WTC11 (cell line): ENCODE measurements at regions not wholly inside any gene's neighbourhood (a gene's known extent, or its start where the extent isn't known, plus 50 kb on each side); places are given as distances from the start of the nearest gene placed in this dataset.

Experiments
- ATAC-seq: fragments of 200-7000 bp; cut with Tn5 transposase; 2 replicates; pipeline ENCODE4 v1.10.0; 2021; ENCODE audit warnings: mild to moderate bottlenecking, moderate library complexity
- CTCF ChIA-PET: fragments of 300-600 bp; sonication (Branson Sonifier 250); formaldehyde crosslinking; loops from one replicate; lab custom pipeline; 2021; ENCODE audit warnings: antibody characterized with exemption; lab: Charles Lee
- POLR2A ChIA-PET: fragments of 350-600 bp; sonication (Branson Sonifier 250); formaldehyde crosslinking; loops from one replicate; lab custom pipeline; 2021; ENCODE audit warnings: antibody characterized with exemption; lab: Charles Lee
- DNase-seq: peaks from one replicate; pipeline ENCODE4 v3.0.0; 2021; ENCODE audit warnings: low spot score
- H3K27ac Mint-ChIP-seq: 2 replicates; pipeline ENCODE4 v1.8.0; 2021; ENCODE audit warnings: mixed read lengths
- H3K27me3 Mint-ChIP-seq: 2 replicates; pipeline ENCODE4 v1.8.0; 2021; ENCODE audit warnings: low read depth, mild to moderate bottlenecking, moderate library complexity, mixed read lengths
- H3K36me3 Mint-ChIP-seq: 2 replicates; pipeline ENCODE4 v1.8.0; 2021; ENCODE audit warnings: mixed read lengths
- H3K4me1 Mint-ChIP-seq: 2 replicates; pipeline ENCODE4 v1.8.0; 2022; ENCODE audit warnings: mixed read lengths
- H3K4me3 Mint-ChIP-seq: 2 replicates; pipeline ENCODE4 v1.8.0; 2021; ENCODE audit warnings: mild to moderate bottlenecking, moderate library complexity, mixed read lengths
- H3K9me3 Mint-ChIP-seq: 2 replicates; pipeline ENCODE4 v1.8.0; 2021; ENCODE audit warnings: mixed read lengths
- FOXP1 ChIP-seq: sonication (generic); formaldehyde crosslinking; IDR thresholded peaks from 2 replicates; pipeline ENCODE4 v1.8.0; 2022; ENCODE audit warnings: missing genetic modification reagents, mild to moderate bottlenecking, moderate library complexity, borderline replicate concordance
- HMGA2 ChIP-seq: fragments of 250-450 bp; sonication (Bioruptor Pico); IDR thresholded peaks from 2 replicates; pipeline ENCODE4 v1.4.0; 2021; ENCODE audit warnings: mild to moderate bottlenecking, moderate library complexity
- MYBL2 ChIP-seq: sonication (generic); formaldehyde crosslinking; IDR thresholded peaks from 2 replicates; pipeline ENCODE4 v1.8.1; 2023; ENCODE audit warnings: mild to moderate bottlenecking, moderate library complexity, missing genetic modification reagents
- NFE2L1 ChIP-seq: sonication (generic); formaldehyde crosslinking; IDR thresholded peaks from 2 replicates; pipeline ENCODE4 v1.8.1; 2023; ENCODE audit warnings: missing genetic modification reagents
- NR1H2 ChIP-seq: sonication (generic); formaldehyde crosslinking; IDR thresholded peaks from 2 replicates; pipeline ENCODE4 v1.9.0; 2021; ENCODE audit warnings: mild to moderate bottlenecking, moderate library complexity, missing genetic modification reagents
- NR3C1 ChIP-seq: sonication (generic); formaldehyde crosslinking; conservative IDR thresholded peaks from 2 replicates; pipeline ENCODE4 v1.8.1; 2023; ENCODE audit warnings: low read depth, mild to moderate bottlenecking, missing genetic modification reagents
- OVOL2 ChIP-seq: fragments of 250-450 bp; sonication (Bioruptor Pico); IDR thresholded peaks from 2 replicates; pipeline ENCODE4 v1.9.0; 2021; ENCODE audit warnings: mild to moderate bottlenecking, borderline replicate concordance
- SOX15 ChIP-seq: fragments of 250-450 bp; sonication (Bioruptor Pico); IDR thresholded peaks from 2 replicates; pipeline ENCODE4 v1.9.0; 2021; ENCODE audit warnings: mild to moderate bottlenecking
- TEAD4 ChIP-seq: sonication (generic); formaldehyde crosslinking; IDR thresholded peaks from 2 replicates; pipeline ENCODE4 v1.8.0; 2022; ENCODE audit warnings: mild to moderate bottlenecking, missing genetic modification reagents
- TP53 ChIP-seq: sonication (generic); formaldehyde crosslinking; IDR thresholded peaks from 2 replicates; pipeline ENCODE4 v1.8.1; 2023; ENCODE audit warnings: mild to moderate bottlenecking, missing genetic modification reagents
- ZNF396 ChIP-seq: fragments of 250-450 bp; sonication (Bioruptor Pico); IDR thresholded peaks from 2 replicates; pipeline ENCODE4 v1.8.0; 2021; ENCODE audit warnings: mild to moderate bottlenecking, moderate library complexity, borderline replicate concordance
- ZNF423 ChIP-seq: fragments of 250-450 bp; sonication (Bioruptor Pico); IDR thresholded peaks from 2 replicates; pipeline ENCODE4 v2.1.2; 2022; ENCODE audit warnings: mild to moderate bottlenecking, moderate library complexity
- TF ChIP-seq, protein P1 (sequence below): sonication (generic); formaldehyde crosslinking; IDR thresholded peaks from 2 replicates; pipeline ENCODE4 v1.8.1; 2022; ENCODE audit warnings: low read depth, mild to moderate bottlenecking, moderate library complexity, missing genetic modification reagents, borderline replicate concordance
- TF ChIP-seq, protein P2 (sequence below): fragments of 250-450 bp; sonication (Bioruptor Pico); IDR thresholded peaks from 2 replicates; pipeline ENCODE4 v1.9.0; 2021; ENCODE audit warnings: mild to moderate bottlenecking
- TF ChIP-seq, protein P3 (sequence below): fragments of 250-450 bp; sonication (Bioruptor Pico); IDR thresholded peaks from 2 replicates; pipeline ENCODE4 v1.9.0; 2021; ENCODE audit warnings: moderate library complexity, mild to moderate bottlenecking, inconsistent platforms, borderline replicate concordance
- TF ChIP-seq, protein P4 (sequence below): sonication (generic); formaldehyde crosslinking; IDR thresholded peaks from 2 replicates; pipeline ENCODE4 v1.8.1; 2023; ENCODE audit warnings: mild to moderate bottlenecking, missing genetic modification reagents, moderate library complexity
- TF ChIP-seq, protein P5 (sequence below): sonication (generic); formaldehyde crosslinking; IDR thresholded peaks from 2 replicates; pipeline ENCODE4 v1.8.1; 2023; ENCODE audit warnings: mild to moderate bottlenecking, moderate library complexity, missing genetic modification reagents
- TF ChIP-seq, protein P6 (sequence below): sonication (generic); formaldehyde crosslinking; IDR thresholded peaks from 2 replicates; pipeline ENCODE4 v1.8.1; 2022; ENCODE audit warnings: mild to moderate bottlenecking, missing genetic modification reagents, moderate library complexity, borderline replicate concordance
- TF ChIP-seq, protein P7 (sequence below): fragments of 250-450 bp; sonication (Bioruptor Pico); conservative IDR thresholded peaks from 2 replicates; pipeline ENCODE4 v1.9.0; 2021; ENCODE audit warnings: mild to moderate bottlenecking
- TF ChIP-seq, protein P8 (sequence below): sonication (generic); formaldehyde crosslinking; IDR thresholded peaks from 2 replicates; pipeline ENCODE4 v1.8.1; 2023; ENCODE audit warnings: mild to moderate bottlenecking, missing genetic modification reagents, borderline replicate concordance
- TF ChIP-seq, protein P9 (sequence below): sonication (generic); formaldehyde crosslinking; IDR thresholded peaks from 2 replicates; pipeline ENCODE4 v1.8.0; 2022; ENCODE audit warnings: mild to moderate bottlenecking, missing genetic modification reagents
- TF ChIP-seq, protein P10 (sequence below): sonication (generic); formaldehyde crosslinking; IDR thresholded peaks from 2 replicates; pipeline ENCODE4 v1.8.0; 2023; ENCODE audit warnings: missing genetic modification reagents

DNA sequence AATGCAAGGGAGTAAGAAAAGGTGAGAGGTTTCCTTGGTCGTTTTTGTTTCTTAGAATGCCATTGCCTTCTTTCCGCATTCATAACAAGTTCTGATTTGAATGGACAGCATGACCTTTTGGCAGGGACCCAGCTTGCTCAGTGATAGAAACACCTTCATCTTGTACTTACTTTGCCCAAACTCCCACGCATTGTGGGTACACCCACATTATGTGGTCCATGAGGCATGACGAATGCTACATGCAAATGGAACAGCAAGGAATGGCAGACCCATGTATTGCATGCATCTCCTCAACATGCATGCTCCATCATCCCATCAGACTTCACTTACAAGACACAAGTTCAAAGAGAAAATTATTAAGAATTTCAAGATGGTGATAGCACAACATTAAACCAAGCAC, 102.8 kb downstream of the CDC7 start (continued):
- TF ChIP-seq, protein P1, sequence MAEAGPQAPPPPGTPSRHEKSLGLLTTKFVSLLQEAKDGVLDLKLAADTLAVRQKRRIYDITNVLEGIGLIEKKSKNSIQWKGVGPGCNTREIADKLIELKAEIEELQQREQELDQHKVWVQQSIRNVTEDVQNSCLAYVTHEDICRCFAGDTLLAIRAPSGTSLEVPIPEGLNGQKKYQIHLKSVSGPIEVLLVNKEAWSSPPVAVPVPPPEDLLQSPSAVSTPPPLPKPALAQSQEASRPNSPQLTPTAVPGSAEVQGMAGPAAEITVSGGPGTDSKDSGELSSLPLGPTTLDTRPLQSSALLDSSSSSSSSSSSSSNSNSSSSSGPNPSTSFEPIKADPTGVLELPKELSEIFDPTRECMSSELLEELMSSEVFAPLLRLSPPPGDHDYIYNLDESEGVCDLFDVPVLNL (CRISPR knock-in tag): no peak
- TF ChIP-seq HMGA2 (CRISPR knock-in tag) (no peak), TP53 (CRISPR knock-in tag) (no peak), NFE2L1 (CRISPR knock-in tag) (no peak), ZNF396 (no peak), FOXP1 (CRISPR knock-in tag) (no peak), OVOL2 (no peak), NR3C1 (CRISPR knock-in tag) (no peak)
- TF ChIP-seq, protein P2, sequence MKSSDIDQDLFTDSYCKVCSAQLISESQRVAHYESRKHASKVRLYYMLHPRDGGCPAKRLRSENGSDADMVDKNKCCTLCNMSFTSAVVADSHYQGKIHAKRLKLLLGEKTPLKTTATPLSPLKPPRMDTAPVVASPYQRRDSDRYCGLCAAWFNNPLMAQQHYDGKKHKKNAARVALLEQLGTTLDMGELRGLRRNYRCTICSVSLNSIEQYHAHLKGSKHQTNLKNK (CRISPR knock-in tag): no peak

DNA sequence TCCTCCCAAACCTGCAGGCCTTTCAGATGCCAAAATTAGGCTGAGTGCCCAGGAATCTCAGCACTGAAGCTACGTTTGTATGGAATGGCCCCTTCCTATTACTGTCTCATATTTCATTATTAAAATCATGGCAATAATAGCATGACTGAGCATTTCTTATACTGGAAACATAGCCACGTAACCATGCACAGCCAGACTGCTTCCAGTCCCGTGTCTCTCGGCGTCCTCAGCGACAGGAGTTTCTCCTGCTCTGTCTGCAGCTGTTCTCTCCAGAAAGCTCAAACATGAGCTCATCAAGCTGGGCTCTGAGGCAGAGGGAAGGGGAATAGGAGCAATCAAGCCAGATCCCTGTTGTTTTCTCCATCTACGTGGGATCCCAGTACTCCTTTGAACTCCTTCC, 104.0 kb downstream of the CDC7 start:
- DNase-seq: no peak
- POLR2A ChIA-PET: no interaction called here
- H3K4me3 Mint-ChIP-seq: no peak overlapping the region
- H3K36me3 Mint-ChIP-seq: no peaks in the 10 kb centered on the region
- CTCF ChIA-PET: interaction anchor here (0.6 kb wide), 1 partner anchor 675 kb away, joined by 3 read pairs; no protein-coding TSS in a partner anchor
- H3K9me3 Mint-ChIP-seq: peaks cover 9% of the 10 kb centered on the region
- no peaks in the 10 kb centered on the region for H3K27me3 Mint-ChIP-seq
- no peaks in the 10 kb centered on the region for H3K4me1 Mint-ChIP-seq
- no peak overlapping the region for H3K27ac Mint-ChIP-seq
- no peak for ATAC-seq
- no peak for TF ChIP-seq SOX15 (CRISPR knock-in tag)
- no peak for TF ChIP-seq TEAD4 (CRISPR knock-in tag)
- TF ChIP-seq, protein P3, sequence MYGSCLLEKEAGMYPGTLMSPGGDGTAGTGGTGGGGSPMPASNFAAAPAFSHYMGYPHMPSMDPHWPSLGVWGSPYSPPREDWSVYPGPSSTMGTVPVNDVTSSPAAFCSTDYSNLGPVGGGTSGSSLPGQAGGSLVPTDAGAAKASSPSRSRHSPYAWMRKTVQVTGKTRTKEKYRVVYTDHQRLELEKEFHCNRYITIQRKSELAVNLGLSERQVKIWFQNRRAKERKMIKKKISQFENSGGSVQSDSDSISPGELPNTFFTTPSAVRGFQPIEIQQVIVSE (CRISPR knock-in tag): no peak
- TF ChIP-seq, protein P4, sequence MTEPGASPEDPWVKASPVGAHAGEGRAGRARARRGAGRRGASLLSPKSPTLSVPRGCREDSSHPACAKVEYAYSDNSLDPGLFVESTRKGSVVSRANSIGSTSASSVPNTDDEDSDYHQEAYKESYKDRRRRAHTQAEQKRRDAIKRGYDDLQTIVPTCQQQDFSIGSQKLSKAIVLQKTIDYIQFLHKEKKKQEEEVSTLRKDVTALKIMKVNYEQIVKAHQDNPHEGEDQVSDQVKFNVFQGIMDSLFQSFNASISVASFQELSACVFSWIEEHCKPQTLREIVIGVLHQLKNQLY: no peak
- TF ChIP-seq, protein P5, sequence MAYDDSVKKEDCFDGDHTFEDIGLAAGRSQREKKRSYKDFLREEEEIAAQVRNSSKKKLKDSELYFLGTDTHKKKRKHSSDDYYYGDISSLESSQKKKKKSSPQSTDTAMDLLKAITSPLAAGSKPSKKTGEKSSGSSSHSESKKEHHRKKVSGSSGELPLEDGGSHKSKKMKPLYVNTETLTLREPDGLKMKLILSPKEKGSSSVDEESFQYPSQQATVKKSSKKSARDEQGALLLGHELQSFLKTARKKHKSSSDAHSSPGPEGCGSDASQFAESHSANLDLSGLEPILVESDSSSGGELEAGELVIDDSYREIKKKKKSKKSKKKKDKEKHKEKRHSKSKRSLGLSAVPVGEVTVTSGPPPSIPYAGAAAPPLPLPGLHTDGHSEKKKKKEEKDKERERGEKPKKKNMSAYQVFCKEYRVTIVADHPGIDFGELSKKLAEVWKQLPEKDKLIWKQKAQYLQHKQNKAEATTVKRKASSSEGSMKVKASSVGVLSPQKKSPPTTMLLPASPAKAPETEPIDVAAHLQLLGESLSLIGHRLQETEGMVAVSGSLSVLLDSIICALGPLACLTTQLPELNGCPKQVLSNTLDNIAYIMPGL: no peak
- TF ChIP-seq, protein P6, sequence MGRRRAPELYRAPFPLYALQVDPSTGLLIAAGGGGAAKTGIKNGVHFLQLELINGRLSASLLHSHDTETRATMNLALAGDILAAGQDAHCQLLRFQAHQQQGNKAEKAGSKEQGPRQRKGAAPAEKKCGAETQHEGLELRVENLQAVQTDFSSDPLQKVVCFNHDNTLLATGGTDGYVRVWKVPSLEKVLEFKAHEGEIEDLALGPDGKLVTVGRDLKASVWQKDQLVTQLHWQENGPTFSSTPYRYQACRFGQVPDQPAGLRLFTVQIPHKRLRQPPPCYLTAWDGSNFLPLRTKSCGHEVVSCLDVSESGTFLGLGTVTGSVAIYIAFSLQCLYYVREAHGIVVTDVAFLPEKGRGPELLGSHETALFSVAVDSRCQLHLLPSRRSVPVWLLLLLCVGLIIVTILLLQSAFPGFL (CRISPR knock-in tag): no peak
- TF ChIP-seq, protein P7, sequence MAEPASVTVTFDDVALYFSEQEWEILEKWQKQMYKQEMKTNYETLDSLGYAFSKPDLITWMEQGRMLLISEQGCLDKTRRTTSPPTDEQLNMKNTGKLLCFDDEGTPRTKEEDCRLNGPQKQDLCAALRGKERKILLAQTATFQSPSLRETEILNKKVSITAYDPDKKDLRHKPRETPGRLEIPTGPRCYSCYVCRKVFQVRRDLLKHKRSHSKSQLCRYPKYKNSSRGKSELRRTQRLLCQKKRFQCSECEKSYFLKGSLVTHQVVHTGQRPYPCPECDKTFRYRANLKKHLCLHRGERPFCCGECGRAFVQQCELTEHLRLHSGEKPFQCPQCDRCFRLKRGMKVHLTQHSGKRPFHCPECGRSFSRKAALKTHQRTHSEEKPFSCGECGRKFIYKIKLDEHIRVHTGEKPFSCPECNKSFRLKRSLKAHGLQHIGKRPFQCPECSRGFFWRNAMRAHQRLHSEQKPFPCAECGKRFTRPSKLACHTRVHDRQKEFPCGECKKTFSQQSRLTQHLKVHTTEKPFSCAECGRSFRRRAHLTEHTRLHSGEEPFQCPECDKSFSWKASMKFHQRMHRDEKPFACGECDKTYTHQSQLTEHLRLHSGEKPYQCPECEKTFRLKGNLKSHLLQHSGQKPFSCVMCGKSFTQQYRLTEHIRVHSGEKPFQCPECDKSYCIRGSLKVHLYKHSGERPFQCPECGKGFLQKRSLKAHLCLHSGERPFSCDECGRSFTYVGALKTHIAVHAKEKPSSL (CRISPR knock-in tag): no peak
- TF ChIP-seq, protein P8, sequence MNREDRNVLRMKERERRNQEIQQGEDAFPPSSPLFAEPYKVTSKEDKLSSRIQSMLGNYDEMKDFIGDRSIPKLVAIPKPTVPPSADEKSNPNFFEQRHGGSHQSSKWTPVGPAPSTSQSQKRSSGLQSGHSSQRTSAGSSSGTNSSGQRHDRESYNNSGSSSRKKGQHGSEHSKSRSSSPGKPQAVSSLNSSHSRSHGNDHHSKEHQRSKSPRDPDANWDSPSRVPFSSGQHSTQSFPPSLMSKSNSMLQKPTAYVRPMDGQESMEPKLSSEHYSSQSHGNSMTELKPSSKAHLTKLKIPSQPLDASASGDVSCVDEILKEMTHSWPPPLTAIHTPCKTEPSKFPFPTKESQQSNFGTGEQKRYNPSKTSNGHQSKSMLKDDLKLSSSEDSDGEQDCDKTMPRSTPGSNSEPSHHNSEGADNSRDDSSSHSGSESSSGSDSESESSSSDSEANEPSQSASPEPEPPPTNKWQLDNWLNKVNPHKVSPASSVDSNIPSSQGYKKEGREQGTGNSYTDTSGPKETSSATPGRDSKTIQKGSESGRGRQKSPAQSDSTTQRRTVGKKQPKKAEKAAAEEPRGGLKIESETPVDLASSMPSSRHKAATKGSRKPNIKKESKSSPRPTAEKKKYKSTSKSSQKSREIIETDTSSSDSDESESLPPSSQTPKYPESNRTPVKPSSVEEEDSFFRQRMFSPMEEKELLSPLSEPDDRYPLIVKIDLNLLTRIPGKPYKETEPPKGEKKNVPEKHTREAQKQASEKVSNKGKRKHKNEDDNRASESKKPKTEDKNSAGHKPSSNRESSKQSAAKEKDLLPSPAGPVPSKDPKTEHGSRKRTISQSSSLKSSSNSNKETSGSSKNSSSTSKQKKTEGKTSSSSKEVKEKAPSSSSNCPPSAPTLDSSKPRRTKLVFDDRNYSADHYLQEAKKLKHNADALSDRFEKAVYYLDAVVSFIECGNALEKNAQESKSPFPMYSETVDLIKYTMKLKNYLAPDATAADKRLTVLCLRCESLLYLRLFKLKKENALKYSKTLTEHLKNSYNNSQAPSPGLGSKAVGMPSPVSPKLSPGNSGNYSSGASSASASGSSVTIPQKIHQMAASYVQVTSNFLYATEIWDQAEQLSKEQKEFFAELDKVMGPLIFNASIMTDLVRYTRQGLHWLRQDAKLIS (CRISPR knock-in tag): no peak
- TF ChIP-seq, protein P9, sequence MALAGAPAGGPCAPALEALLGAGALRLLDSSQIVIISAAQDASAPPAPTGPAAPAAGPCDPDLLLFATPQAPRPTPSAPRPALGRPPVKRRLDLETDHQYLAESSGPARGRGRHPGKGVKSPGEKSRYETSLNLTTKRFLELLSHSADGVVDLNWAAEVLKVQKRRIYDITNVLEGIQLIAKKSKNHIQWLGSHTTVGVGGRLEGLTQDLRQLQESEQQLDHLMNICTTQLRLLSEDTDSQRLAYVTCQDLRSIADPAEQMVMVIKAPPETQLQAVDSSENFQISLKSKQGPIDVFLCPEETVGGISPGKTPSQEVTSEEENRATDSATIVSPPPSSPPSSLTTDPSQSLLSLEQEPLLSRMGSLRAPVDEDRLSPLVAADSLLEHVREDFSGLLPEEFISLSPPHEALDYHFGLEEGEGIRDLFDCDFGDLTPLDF (CRISPR knock-in tag): no peak
- TF ChIP-seq, protein P10, sequence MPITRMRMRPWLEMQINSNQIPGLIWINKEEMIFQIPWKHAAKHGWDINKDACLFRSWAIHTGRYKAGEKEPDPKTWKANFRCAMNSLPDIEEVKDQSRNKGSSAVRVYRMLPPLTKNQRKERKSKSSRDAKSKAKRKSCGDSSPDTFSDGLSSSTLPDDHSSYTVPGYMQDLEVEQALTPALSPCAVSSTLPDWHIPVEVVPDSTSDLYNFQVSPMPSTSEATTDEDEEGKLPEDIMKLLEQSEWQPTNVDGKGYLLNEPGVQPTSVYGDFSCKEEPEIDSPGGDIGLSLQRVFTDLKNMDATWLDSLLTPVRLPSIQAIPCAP: no peak
- no peak for TF ChIP-seq NR1H2 (CRISPR knock-in tag)
- no peak for TF ChIP-seq ZNF423 (CRISPR knock-in tag)
- TF ChIP-seq MYBL2 (CRISPR knock-in tag): no peak
- TF ChIP-seq, protein P2 (CRISPR knock-in tag): no peak
